T-helper 1 cell treated with Interleukin-12 subunit alpha and Interleukin-12 subunit beta and Interleukin-4 antibody, amounts not matched to agents 30 μg/mL and 1 μg/mL, for 36 hours (primary cell): ENCODE measurements at regions not wholly inside any gene's neighbourhood (a gene's known extent, or its start where the extent isn't known, plus 50 kb on each side); places are given as distances from the start of the nearest gene placed in this dataset.
"Not testable (repeated sequence)": the region's sequence is repeated elsewhere in the genome, so short reads cannot be mapped to it uniquely, and the experiment has no call there.

Experiments
- H3K27ac Mint-ChIP-seq: one replicate; pipeline ENCODE4 v1.8.0; 2021; ENCODE audit warnings: mild to moderate bottlenecking, mixed read lengths
- H3K27me3 Mint-ChIP-seq: one replicate; pipeline ENCODE4 v1.8.0; 2021; ENCODE audit warnings: low read depth, mixed read lengths
- H3K36me3 Mint-ChIP-seq: one replicate; pipeline ENCODE4 v1.8.0; 2021; ENCODE audit warnings: low read depth, mixed read lengths
- H3K4me1 Mint-ChIP-seq: one replicate; pipeline ENCODE4 v1.8.0; 2021; ENCODE audit warnings: low read depth, mixed read lengths
- H3K4me3 Mint-ChIP-seq: one replicate; pipeline ENCODE4 v1.8.0; 2021; ENCODE audit warnings: mild to moderate bottlenecking, moderate library complexity, mixed read lengths
- H3K9me3 Mint-ChIP-seq: one replicate; pipeline ENCODE4 v1.8.0; 2021; ENCODE audit warnings: mixed read lengths

GRCh38 chr20:60192326-60192725 is 234.1 kb downstream of the CDH26 start:
- H3K4me3 Mint-ChIP-seq = no peak overlapping the region
- no peak overlapping the region for H3K27ac Mint-ChIP-seq
- no peaks in the 10 kb centered on the region for H3K36me3 Mint-ChIP-seq
- H3K9me3 Mint-ChIP-seq = peaks cover 8% of the 10 kb centered on the region
- H3K4me1 Mint-ChIP-seq = no peaks in the 10 kb centered on the region
- H3K27me3 Mint-ChIP-seq = peaks cover 4% of the 10 kb centered on the region

GRCh38 chr20:60199132-60199531 is 240.9 kb downstream of the CDH26 start:
- H3K4me3 Mint-ChIP-seq, H3K4me1 Mint-ChIP-seq, H3K36me3 Mint-ChIP-seq, H3K27me3 Mint-ChIP-seq: not testable (repeated sequence)
- Mint-ChIP-seq H3K27ac (peak overlapping the region; percentile 49), H3K9me3 (peaks cover 20% of the 10 kb centered on the region)

- Mint-ChIP-seq H3K27ac (peak overlapping the region; percentile 49), H3K4me3 (no peak overlapping the region), H3K36me3 (peaks cover 2% of the 10 kb centered on the region), H3K27me3 (peaks cover 4% of the 10 kb centered on the region), H3K9me3 (peaks cover 20% of the 10 kb centered on the region), H3K4me1 (peaks cover 6% of the 10 kb centered on the region)
Measured at GRCh38 chr20:60199866-60200265, 241.6 kb downstream of the CDH26 start.

- H3K36me3 Mint-ChIP-seq = peaks cover 2% of the 10 kb centered on the region
- H3K9me3 Mint-ChIP-seq = peaks cover 20% of the 10 kb centered on the region
- no peak overlapping the region for H3K27ac Mint-ChIP-seq
- H3K27me3 Mint-ChIP-seq = peaks cover 4% of the 10 kb centered on the region
- peaks cover 6% of the 10 kb centered on the region for H3K4me1 Mint-ChIP-seq
- H3K4me3 Mint-ChIP-seq = no peak overlapping the region
Measured at GRCh38 chr20:60200305-60200918, 242.2 kb downstream of the CDH26 start.

- peaks cover 2% of the 10 kb centered on the region for H3K36me3 Mint-ChIP-seq
- peaks cover 12% of the 10 kb centered on the region for H3K9me3 Mint-ChIP-seq
- H3K27ac Mint-ChIP-seq = no peak overlapping the region
- peaks cover 6% of the 10 kb centered on the region for H3K4me1 Mint-ChIP-seq
- no peak overlapping the region for H3K4me3 Mint-ChIP-seq
- peaks cover 7% of the 10 kb centered on the region for H3K27me3 Mint-ChIP-seq
Measured at GRCh38 chr20:60201198-60201835, 243.1 kb downstream of the CDH26 start.

- peaks cover 6% of the 10 kb centered on the region for H3K4me1 Mint-ChIP-seq
- no peak overlapping the region for H3K4me3 Mint-ChIP-seq
- H3K27me3 Mint-ChIP-seq = peaks cover 5% of the 10 kb centered on the region
- H3K9me3 Mint-ChIP-seq = peaks cover 12% of the 10 kb centered on the region
- H3K36me3 Mint-ChIP-seq = peaks cover 2% of the 10 kb centered on the region
- no peak overlapping the region for H3K27ac Mint-ChIP-seq
Measured at GRCh38 chr20:60202046-60202445, 243.8 kb downstream of the CDH26 start.

GRCh38 chr20:60203451-60203850 is 245.2 kb downstream of the CDH26 start:
- Mint-ChIP-seq H3K36me3 (peaks cover 2% of the 10 kb centered on the region), H3K4me3 (no peak overlapping the region), H3K4me1 (peaks cover 6% of the 10 kb centered on the region), H3K27me3 (peaks cover 4% of the 10 kb centered on the region), H3K9me3 (peaks cover 9% of the 10 kb centered on the region), H3K27ac (no peak overlapping the region)

GRCh38 chr20:60204601-60205000 is 246.4 kb downstream of the CDH26 start:
- Mint-ChIP-seq H3K9me3 (peaks cover under 1% of the 10 kb centered on the region), H3K36me3 (no peaks in the 10 kb centered on the region), H3K4me3 (no peak overlapping the region), H3K27ac (no peak overlapping the region), H3K27me3 (peaks cover 4% of the 10 kb centered on the region), H3K4me1 (peaks cover 2% of the 10 kb centered on the region)

GRCh38 chr20:60206259-60206658 is 248.0 kb downstream of the CDH26 start:
- H3K27ac Mint-ChIP-seq = no peak overlapping the region
- H3K27me3 Mint-ChIP-seq = peaks cover 4% of the 10 kb centered on the region
- H3K4me3 Mint-ChIP-seq = no peak overlapping the region
- H3K9me3 Mint-ChIP-seq = no peaks in the 10 kb centered on the region
- peaks cover 2% of the 10 kb centered on the region for H3K4me1 Mint-ChIP-seq
- H3K36me3 Mint-ChIP-seq = no peaks in the 10 kb centered on the region

- H3K4me3 Mint-ChIP-seq = no peak overlapping the region
Measured at GRCh38 chr20:60209048-60209447, 250.8 kb downstream of the CDH26 start.

GRCh38 chr20:60210779-60211617 is 252.8 kb downstream of the CDH26 start:
- peaks cover 2% of the 10 kb centered on the region for H3K4me1 Mint-ChIP-seq
- H3K4me3 Mint-ChIP-seq = no peak overlapping the region
- H3K27ac Mint-ChIP-seq = no peak overlapping the region
- H3K36me3 Mint-ChIP-seq = no peaks in the 10 kb centered on the region
- no peaks in the 10 kb centered on the region for H3K9me3 Mint-ChIP-seq
- H3K27me3 Mint-ChIP-seq = no peaks in the 10 kb centered on the region

More at GRCh38 chr20:60209048-60209447, 250.8 kb downstream of the CDH26 start:
- peaks cover 2% of the 10 kb centered on the region for H3K4me1 Mint-ChIP-seq
- no peak overlapping the region for H3K27ac Mint-ChIP-seq
- peaks cover 4% of the 10 kb centered on the region for H3K27me3 Mint-ChIP-seq
- H3K36me3 Mint-ChIP-seq = no peaks in the 10 kb centered on the region
- H3K9me3 Mint-ChIP-seq = no peaks in the 10 kb centered on the region

- Mint-ChIP-seq H3K4me3 (no peak overlapping the region), H3K27me3 (no peaks in the 10 kb centered on the region), H3K27ac (no peak overlapping the region), H3K36me3 (no peaks in the 10 kb centered on the region), H3K4me1 (peaks cover 2% of the 10 kb centered on the region), H3K9me3 (no peaks in the 10 kb centered on the region)
Measured at GRCh38 chr20:60211618-60212463, 253.6 kb downstream of the CDH26 start.

GRCh38 chr20:60212695-60213094 is 254.5 kb downstream of the CDH26 start:
- H3K27me3 Mint-ChIP-seq = peaks cover 3% of the 10 kb centered on the region
- H3K36me3 Mint-ChIP-seq = no peaks in the 10 kb centered on the region
- no peaks in the 10 kb centered on the region for H3K9me3 Mint-ChIP-seq
- no peak overlapping the region for H3K27ac Mint-ChIP-seq
- H3K4me3 Mint-ChIP-seq = no peak overlapping the region
- peaks cover 2% of the 10 kb centered on the region for H3K4me1 Mint-ChIP-seq
